ENCODE measurements at regions not wholly inside any gene's neighbourhood (a gene's known extent, or its start where the extent isn't known, plus 50 kb on each side); places are given as distances from the start of the nearest gene placed in this dataset.

DNA sequence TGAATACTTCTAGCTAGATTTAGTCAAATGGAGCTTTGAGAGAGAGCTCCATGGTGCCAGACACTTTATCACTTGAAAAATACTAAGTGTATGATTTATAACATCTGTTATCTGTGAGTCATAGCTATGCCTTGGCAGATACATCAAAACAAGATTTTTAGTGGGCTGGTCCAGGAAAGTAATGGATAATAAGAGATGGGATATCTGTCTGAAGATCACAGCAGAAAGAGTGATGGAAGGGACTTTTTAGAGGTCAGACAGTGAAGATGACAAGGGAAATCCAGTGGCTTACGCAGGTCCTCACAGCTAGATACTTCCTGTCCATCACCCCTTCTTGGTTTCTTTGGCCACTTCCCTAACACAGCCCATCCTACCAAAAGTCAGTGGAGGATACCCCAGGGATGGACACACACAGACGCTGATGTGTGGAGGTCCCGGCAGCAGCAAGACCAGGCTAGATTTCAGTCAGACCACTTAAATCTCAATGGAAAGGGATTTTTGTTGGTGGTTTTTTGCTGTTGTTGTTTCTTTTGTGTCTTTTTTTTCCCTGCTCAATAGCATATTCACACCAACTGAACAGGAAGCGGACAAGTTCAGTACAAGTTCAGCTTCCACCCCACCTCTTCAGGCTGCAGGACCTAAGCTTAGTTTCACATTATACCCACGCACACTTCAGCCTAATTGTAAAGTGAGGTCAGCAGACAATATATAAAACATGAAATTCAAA, 209.3 kb downstream of the ALDH8A1 start:
- peak; percentile 34 for DNase-seq (ENCODE audit: low read depth, low spot score)

DNA sequence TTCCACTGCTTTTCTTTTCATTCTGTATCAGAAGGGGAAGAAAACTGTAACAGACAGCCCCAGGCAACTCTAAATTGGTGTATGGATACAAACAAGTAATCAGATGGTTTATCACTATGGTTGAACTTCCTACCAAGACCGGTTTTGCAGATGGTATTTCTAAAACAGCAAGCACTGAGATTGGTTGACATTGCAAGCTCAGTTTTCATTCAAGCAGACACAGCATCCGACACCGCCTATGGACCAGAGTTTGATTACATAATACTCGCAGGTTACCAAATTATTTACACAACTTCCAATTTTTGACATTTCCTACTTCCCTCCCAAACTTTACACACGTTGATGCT, 209.9 kb downstream of the ALDH8A1 start:
- DNase-seq (ENCODE audit: low read depth, low spot score) = no peak

GRCh38 chr6:134739299-134740026, 210.4 kb downstream of the ALDH8A1 start:
- DNase-seq (ENCODE audit: low read depth, low spot score) = no peak

DNA sequence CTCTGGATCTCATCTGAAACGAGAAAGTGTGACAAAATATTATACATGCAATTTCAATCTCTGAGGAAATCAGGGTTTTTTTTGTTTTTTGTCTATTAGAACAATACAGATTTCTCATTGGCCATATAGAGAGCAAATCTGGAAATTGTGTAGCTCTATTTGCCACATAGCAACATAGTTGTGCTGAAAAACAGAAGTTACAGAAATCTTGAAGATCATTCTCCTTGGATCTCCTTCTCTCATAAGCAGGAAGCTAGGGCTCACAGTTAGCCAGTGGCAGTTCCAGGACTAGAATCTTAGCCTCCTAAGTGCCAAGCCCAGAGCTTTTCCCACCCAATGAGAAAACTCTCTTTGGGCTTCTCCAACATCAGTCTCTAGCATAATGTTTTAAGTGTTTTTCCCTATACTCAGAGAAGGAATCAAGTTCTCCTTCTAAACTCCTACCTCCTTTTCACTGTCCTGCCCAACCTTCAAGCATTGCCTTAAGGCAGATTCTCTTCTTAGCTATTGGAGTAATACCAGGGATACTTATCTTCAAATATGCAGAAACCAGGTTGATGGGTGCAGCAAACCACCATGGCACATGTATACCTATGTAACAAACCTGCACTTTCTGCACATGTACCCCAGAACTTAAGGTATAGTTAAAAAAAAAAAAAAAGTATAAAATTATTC, 211.6 kb downstream of the ALDH8A1 start:
- DNase-seq (ENCODE audit: low read depth, low spot score) = no peak

GRCh38 chr6:134735461-134735860, 214.4 kb downstream of the ALDH8A1 start:
- no peak for DNase-seq (ENCODE audit: low read depth, low spot score)

- DNase-seq (ENCODE audit: low read depth, low spot score) = no peak
Observed at GRCh38 chr6:134734312-134734869, 215.5 kb downstream of the ALDH8A1 start.

GRCh38 chr6:134733801-134734200, 216.1 kb downstream of the ALDH8A1 start:
- DNase-seq (ENCODE audit: low read depth, low spot score) = no peak

- DNase-seq (ENCODE audit: low read depth, low spot score) = no peak
Observed at GRCh38 chr6:134732763-134733162, 217.1 kb downstream of the ALDH8A1 start.

DNA sequence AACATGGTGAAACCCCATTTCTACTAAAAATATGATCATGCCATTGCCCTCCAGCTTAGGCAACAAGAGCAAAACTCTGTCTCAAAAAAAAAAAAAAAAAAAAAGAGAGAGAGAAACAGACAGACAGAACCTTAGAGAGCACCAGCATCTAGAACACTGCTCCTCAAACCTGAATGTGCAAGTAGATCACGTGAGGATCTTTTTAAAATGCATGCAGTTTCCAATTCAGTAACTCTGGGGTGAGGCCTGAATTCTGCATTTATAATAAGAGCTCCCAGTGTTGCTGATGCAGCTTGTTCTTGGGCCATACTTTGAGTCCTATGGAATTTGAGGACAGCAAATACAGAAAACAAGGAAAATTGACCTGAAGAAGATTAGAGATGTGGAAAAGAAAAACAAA, 218.3 kb downstream of the ALDH8A1 start:
- DNase-seq (ENCODE audit: low read depth, low spot score) = no peak

GRCh38 chr6:134730013-134730412, 219.9 kb downstream of the ALDH8A1 start:
- DNase-seq (ENCODE audit: low read depth, low spot score) = no peak

DNA sequence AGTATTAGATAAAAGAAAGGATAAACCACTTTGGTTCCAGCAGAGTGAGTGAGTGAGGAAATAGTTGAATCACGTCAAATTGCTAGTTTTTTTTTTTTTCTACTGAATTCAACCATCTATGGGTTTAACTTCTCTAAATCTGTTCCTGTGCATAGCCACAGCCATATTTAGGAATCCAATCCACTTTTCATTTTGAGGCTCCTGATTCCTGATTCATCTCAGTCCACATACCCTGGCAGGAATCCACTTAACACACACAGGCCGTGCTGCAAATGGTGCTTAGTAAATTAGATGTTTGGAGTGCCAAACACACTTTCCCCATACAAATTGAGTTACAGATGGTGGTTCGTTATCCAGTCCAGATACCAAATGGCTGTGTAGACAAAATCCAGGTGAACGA, 220.3 kb downstream of the ALDH8A1 start:
- DNase-seq (ENCODE audit: low read depth, low spot score) = no peak

DNA sequence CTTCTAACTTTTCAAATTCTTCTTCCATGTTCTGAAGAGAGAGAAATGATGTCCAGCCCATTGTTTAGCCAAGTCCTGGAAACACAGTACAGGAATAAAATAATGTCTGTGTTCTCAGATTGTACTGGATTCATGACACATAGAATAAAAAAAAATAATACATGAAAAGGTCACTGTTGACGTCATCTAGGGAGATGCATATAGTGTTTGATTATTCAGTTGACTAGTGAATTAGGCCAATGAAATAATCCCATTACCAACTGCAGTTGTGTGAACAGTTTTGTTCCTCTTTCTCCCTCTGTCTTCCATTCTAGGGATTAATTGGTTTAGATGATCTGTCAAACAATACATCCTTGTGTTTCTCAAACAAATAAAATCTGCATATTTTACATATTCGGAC, 222.8 kb downstream of the ALDH8A1 start:
- no peak for DNase-seq (ENCODE audit: low read depth, low spot score)

DNA sequence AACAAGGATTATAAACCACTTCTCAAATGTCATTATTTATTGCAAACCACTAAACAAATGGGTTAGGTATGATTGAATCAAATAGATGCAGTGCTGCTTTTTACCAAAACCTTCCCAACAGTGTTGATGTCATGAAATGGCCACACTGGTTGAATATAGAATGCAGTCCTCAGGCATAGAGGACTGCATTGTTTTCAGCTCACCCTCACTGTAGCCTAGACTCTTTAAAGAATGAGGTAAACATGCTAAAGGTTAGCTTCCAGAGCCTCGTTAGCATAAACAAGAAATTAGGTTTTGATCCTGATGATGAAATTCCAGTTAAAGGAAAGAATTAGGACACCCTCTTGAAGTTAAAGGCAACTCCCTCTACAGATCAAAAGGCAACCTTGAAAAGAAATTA, 224.3 kb downstream of the ALDH8A1 start:
- no peak for DNase-seq (ENCODE audit: low read depth, low spot score)

GRCh38 chr6:134724771-134725340, 225.0 kb downstream of the ALDH8A1 start:
- DNase-seq (ENCODE audit: low read depth, low spot score) = peak; percentile 34

- no peak for DNase-seq (ENCODE audit: low read depth, low spot score)
Observed at GRCh38 chr6:134723081-134723871, 226.6 kb downstream of the ALDH8A1 start.

DNA sequence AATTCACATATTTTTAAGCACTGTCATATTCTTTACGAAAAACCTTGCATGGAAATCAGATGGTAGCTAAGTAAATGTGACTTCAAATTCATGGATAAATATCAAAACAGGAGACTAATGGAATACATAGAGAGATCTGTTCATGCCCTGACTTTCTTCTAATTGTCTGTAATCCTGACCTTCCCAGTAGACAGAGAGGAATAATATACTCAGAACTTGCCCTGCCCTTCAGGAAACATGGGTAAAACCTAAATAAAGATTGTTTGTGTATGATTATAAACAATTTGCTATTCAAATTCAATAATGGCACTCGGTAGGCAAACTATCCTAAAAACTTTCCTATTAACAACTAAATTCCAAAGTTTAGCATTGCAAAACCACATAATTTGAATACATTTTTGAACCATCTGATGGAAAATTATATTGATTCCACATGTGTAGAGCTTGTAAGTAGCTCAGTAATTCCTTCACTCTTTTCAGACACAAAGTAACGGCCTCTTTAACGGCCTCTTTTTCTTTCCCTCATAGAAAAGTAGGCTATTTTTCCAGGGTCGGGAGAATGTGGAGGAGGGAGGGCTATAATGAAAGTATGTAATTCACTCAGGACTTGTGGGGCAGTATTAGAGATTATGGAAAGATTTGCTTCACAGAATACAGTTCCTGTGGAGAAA, 227.6 kb downstream of the ALDH8A1 start:
- no peak for DNase-seq (ENCODE audit: low read depth, low spot score)

GRCh38 chr6:134721060-134721405, 228.9 kb downstream of the ALDH8A1 start:
- no peak for DNase-seq (ENCODE audit: low read depth, low spot score)

- no peak for DNase-seq (ENCODE audit: low read depth, low spot score)
Observed at GRCh38 chr6:134720353-134721059, 229.4 kb downstream of the ALDH8A1 start.

DNA sequence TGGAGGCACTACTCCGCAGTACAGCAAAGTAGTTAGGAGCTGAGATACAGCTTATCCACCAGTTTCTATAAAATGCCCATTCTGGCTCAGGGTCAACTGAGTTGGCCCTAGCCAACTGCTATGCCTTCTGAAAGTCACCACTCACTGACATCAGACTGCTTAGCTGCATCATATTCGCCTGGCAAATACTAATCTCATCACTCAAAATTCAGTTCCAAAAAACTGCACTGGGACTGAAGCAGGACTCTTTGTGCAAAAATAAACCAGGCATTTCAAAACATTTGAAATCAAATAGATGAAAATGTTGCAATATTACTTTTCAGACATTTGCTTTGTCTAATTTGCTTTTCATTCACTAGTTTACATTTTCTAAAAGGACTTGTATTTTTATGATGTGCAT, 230.0 kb downstream of the ALDH8A1 start:
- no peak for DNase-seq (ENCODE audit: low read depth, low spot score)

DNA sequence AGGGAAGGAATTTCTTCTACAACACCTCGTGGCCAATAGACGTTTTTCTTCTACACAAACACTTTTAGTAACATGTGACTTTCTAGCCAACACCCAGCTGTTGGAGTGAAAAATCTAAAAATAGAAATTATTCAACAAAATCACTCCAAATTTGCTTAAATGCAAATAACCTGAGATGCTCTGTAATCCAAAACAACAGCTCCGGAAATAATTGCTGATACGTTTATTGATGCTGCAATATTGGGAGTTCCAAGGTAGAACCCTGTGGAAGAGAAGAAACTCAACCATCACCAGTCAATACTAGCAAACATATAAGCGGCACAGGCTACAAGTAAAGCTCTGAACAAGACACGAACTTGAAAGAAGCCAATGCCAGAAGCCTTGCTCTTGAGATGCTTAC, 230.6 kb downstream of the ALDH8A1 start:
- DNase-seq (ENCODE audit: low read depth, low spot score) = no peak

Measured in brain pericyte (primary cell).